ENCODE measurements at regions not wholly inside any gene's neighbourhood (a gene's known extent, or its start where the extent isn't known, plus 50 kb on each side); places are given as distances from the start of the nearest gene placed in this dataset.

DNA sequence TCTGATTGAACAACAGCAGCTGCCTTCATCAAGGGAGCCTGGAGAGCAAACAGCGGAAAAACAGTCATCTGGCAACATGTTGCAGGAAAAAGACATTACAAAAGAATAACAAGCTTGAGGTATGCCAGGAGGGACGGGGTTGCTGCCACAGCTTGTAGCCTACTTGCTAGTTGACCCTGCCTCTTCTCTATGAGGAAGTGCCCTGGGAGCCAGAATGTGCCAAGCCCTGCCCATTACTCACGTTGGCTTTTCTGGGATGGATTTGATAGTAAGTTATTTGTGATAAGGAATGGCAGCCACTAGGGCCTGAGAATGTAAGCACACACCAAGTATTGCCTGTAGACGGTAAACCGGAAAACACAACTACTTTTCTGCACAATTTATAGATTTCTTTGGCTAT lies 113.5 kb upstream of the KIRREL3 start:
- no peak for TF ChIP-seq ZNF274 (IDR thresholded peaks at IDR 0.05; ENCODE audit: low read depth, low read length)
- TF ChIP-seq YY1 (IDR thresholded peaks at IDR 0.05; ENCODE audit: insufficient read depth, insufficient read length), result no peak
- no peak for TF ChIP-seq SUZ12 (IDR thresholded peaks at IDR 0.05; ENCODE audit: extremely low read depth, insufficient read depth, insufficient read length)
